NAMALWA (cell line): ENCODE measurements at regions not wholly inside any gene's neighbourhood (a gene's known extent, or its start where the extent isn't known, plus 50 kb on each side); places are given as distances from the start of the nearest gene placed in this dataset.

Source experiments
- DNase-seq: peaks from one replicate; pipeline ENCODE4 v3.0.0-alpha.2; 2015; ENCODE audit warnings: low spot score

- DNase-seq = no peak
Measured at GRCh38 chr16:73817526-73818324, 478.9 kb upstream of the PSMD7 start.

- no peak for DNase-seq
Measured at GRCh38 chr16:73813527-73813926, 483.1 kb upstream of the PSMD7 start.

GRCh38 chr16:73804456-73804855 lies 492.2 kb upstream of the PSMD7 start:
- no peak for DNase-seq

GRCh38 chr16:73798471-73798870 lies 498.1 kb upstream of the PSMD7 start:
- DNase-seq = no peak

- no peak for DNase-seq
Measured at GRCh38 chr16:73797115-73797514, 499.5 kb upstream of the PSMD7 start.

GRCh38 chr16:73796241-73796640 lies 500.4 kb upstream of the PSMD7 start:
- DNase-seq = no peak

- no peak for DNase-seq
Measured at GRCh38 chr16:73794994-73795393, 501.6 kb upstream of the PSMD7 start.

GRCh38 chr16:73793871-73794437 lies 502.7 kb upstream of the PSMD7 start:
- DNase-seq = no peak

- DNase-seq = no peak
Measured at GRCh38 chr16:73793260-73793659, 503.4 kb upstream of the PSMD7 start.

GRCh38 chr16:73792199-73793020 lies 504.2 kb upstream of the PSMD7 start:
- no peak for DNase-seq

GRCh38 chr16:73781297-73781696 lies 515.3 kb upstream of the PSMD7 start:
- no peak for DNase-seq

- DNase-seq = no peak
Measured at GRCh38 chr16:73778887-73779286, 517.7 kb upstream of the PSMD7 start.

- no peak for DNase-seq
Measured at GRCh38 chr16:73775841-73776388, 520.7 kb upstream of the PSMD7 start.

- no peak for DNase-seq
Measured at GRCh38 chr16:73771196-73772064, 525.2 kb upstream of the PSMD7 start.

GRCh38 chr16:73768786-73769203 lies 527.8 kb upstream of the PSMD7 start:
- DNase-seq = no peak

GRCh38 chr16:73764321-73764720 lies 532.3 kb upstream of the PSMD7 start:
- no peak for DNase-seq

- no peak for DNase-seq
Measured at GRCh38 chr16:73756289-73757178, 540.1 kb upstream of the PSMD7 start.

- no peak for DNase-seq
Measured at GRCh38 chr16:73753931-73754330, 542.7 kb upstream of the PSMD7 start.

GRCh38 chr16:73750639-73751038 lies 546.0 kb upstream of the PSMD7 start:
- DNase-seq = no peak

- DNase-seq = no peak
Measured at GRCh38 chr16:73747328-73747727, 549.3 kb upstream of the PSMD7 start.

- DNase-seq = no peak
Measured at GRCh38 chr16:73746554-73746953, 550.1 kb upstream of the PSMD7 start.
